Muscle layer of colon (tissue), 2 donors: ENCODE measurements at regions not wholly inside any gene's neighbourhood (a gene's known extent, or its start where the extent isn't known, plus 50 kb on each side); places are given as distances from the start of the nearest gene placed in this dataset.

Experiments
- H3K27ac ChIP-seq: one replicate; pipeline ENCODE4 v1.7.0; 2013; ENCODE audit warnings: low read depth, mild to moderate bottlenecking, low read length, moderate library complexity
- H3K27me3 ChIP-seq, 2 donors: one replicate each; pipeline ENCODE4 v1.7.0; 2013; ENCODE audit warnings: low read length in 2 of 2, mild to moderate bottlenecking in 2 of 2; ENCODE audit not compliant: insufficient read depth in 2 of 2, control insufficient read depth in 1 of 2
- H3K36me3 ChIP-seq: one replicate; pipeline ENCODE4 v1.7.0; 2013; ENCODE audit warnings: mild to moderate bottlenecking, low read length; ENCODE audit not compliant: insufficient read depth
- H3K4me1 ChIP-seq: one replicate; pipeline ENCODE4 v1.7.0; 2013; ENCODE audit warnings: mild to moderate bottlenecking, low read length; ENCODE audit not compliant: insufficient read depth
- H3K4me3 ChIP-seq, 2 donors: one replicate each; pipeline ENCODE4 v1.7.0; 2013; ENCODE audit warnings: low read length in 2 of 2, low read depth in 1 of 2, mild to moderate bottlenecking in 1 of 2, moderate library complexity in 1 of 2
- H3K9ac ChIP-seq: one replicate; pipeline ENCODE4 v1.7.0; 2013; ENCODE audit warnings: low read length
- H3K9me3 ChIP-seq: one replicate; pipeline ENCODE4 v1.7.0; 2013; ENCODE audit warnings: mild to moderate bottlenecking, low read length
- donor health status: abdominal sarcoma.
- donor health status: Adenocarcinoma of cecum.

GRCh38 chr6:137722749-137723272, 144.2 kb upstream of the TNFAIP3 start:
- no peak overlapping the region for H3K4me3 ChIP-seq
- H3K9me3 ChIP-seq = no peaks in the 10 kb centered on the region
- no peaks in the 10 kb centered on the region for H3K36me3 ChIP-seq
- peak overlapping the region; percentile 22 for H3K27ac ChIP-seq
- peaks cover 7% of the 10 kb centered on the region for H3K4me1 ChIP-seq
- no peaks in the 10 kb centered on the region for H3K27me3 ChIP-seq
- no peak overlapping the region for H3K9ac ChIP-seq

DNA sequence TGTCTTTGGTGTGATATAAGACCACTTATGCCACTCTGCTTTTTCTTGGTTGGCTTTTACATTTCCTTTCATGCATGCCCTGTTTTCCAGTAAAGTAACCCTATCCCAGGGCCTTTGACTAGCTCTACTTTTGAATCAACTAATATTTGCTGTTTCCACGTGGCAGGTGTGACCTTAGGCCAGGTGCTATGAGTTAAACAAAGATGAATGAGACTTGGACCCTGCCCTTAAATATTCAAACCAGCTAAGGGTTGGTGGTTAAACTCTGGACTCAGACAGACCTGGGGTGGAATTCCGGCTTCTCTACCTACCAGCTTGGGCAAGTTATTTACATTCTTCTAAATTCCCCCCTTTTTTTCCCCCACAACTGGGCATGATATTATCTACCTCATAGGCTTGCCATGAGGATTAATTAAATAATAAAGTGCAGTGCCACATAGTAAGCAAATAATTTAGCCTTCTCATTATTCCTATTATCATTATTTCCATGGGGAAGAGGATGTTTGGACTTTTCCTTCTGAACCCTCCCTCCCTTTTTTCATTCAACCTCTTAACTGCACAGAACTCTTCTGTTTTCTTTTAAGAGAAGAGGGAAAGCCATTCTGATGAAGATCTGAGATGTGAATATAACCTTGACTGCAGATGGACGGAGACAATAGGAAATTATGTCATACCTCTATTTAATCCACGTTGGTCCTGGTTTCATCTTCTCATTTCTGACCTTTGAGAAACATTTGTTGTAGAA, 143.6 kb upstream of the TNFAIP3 start:
- Histone ChIP-seq H3K9me3 (no peaks in the 10 kb centered on the region), H3K9ac (no peak overlapping the region), H3K27ac (peak overlapping the region; percentile 22), H3K4me3 (no peak overlapping the region), H3K4me1 (peaks cover 8% of the 10 kb centered on the region), H3K36me3 (no peaks in the 10 kb centered on the region), H3K27me3 (no peaks in the 10 kb centered on the region)

DNA sequence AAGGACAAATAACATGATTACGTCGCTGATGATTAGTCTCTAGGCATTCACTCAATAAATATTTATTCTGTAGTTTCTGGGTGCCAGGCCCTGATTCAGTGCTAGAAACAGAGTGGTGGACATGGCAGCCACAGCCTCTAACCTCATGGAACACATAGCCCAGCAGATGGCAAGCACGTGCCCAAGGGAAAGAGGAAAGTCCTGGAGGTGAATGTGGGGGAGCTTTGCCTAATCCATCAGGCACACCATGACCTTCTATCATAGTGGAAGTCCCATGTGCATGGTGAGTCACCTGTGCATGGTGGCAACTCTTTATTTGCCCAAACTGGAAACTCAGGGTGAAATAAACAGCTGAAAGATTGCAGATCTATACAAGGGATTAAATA, 143.0 kb upstream of the TNFAIP3 start:
- no peak overlapping the region for H3K27ac ChIP-seq

DNA sequence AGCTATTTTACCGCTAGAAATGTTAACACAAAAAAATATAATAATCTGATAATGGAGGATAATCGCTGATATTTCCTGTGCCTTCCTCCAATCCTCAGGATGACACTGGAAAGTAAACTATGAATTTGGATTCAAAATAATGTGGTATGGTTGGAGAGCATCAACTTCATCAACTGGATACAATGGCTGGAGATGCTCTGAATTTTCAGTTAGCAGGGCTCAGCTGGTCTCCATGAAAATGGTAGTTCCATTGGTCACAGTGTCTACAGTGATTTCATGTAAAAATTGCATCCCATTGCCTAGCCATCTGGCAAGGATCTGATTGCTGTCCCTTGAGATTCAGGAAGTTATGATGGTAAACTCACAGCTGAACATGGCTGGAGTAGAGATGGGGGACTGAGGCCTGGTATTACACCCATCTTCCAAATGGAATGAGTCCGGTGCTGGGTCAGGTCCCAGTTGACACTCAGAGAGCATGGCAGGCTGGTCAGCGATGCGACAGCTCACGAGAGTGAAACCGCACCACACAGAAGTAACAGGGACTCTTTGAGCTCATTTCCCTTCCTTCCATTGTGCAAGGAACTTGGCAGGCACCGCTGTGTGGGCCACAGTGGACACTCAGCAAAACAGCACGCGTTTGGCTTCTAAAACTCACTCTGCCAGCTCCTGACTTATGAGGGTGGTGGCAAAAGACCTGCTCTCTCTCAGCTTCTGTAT, 142.4 kb upstream of the TNFAIP3 start:
- Histone ChIP-seq H3K36me3 (no peaks in the 10 kb centered on the region), H3K9ac (no peak overlapping the region), H3K27me3 (no peaks in the 10 kb centered on the region), H3K9me3 (no peaks in the 10 kb centered on the region), H3K27ac (no peak overlapping the region), H3K4me1 (peaks cover 15% of the 10 kb centered on the region), H3K4me3 (no peak overlapping the region)

More for the DNA sequence above, 143.0 kb upstream of the TNFAIP3 start:
- Histone ChIP-seq H3K4me3 (no peak overlapping the region), H3K4me1 (peaks cover 14% of the 10 kb centered on the region), H3K9ac (no peak overlapping the region), H3K36me3 (no peaks in the 10 kb centered on the region), H3K27me3 (no peaks in the 10 kb centered on the region), H3K9me3 (no peaks in the 10 kb centered on the region)

- Histone ChIP-seq H3K4me1 (peaks cover 15% of the 10 kb centered on the region), H3K27ac (no peak overlapping the region), H3K27me3 (no peaks in the 10 kb centered on the region), H3K36me3 (no peaks in the 10 kb centered on the region), H3K9me3 (no peaks in the 10 kb centered on the region), H3K4me3 (no peak overlapping the region), H3K9ac (no peak overlapping the region)
These were observed 141.1 kb upstream of the TNFAIP3 start for GRCh38 chr6:137725949-137726348.

DNA sequence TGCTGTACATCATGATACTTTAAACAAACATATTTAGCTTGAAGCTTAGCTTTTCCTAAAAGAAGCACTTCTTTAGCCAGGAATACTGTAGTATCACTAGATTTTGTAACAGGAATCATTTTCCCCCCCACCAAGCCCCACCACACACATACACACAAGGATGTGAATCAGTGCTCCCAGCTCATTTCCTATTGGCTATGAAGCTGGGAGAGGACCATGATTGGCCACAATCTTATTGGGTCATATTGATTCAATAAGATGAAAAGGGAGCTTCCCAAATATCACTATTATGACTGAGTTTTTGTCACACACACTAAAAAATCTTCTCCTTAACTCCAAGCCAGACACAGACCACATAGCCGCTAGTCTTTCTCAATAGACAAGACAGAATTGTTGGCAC, 140.5 kb upstream of the TNFAIP3 start:
- Histone ChIP-seq H3K4me1 (peaks cover 15% of the 10 kb centered on the region), H3K9me3 (no peaks in the 10 kb centered on the region), H3K27me3 (no peaks in the 10 kb centered on the region), H3K36me3 (no peaks in the 10 kb centered on the region), H3K4me3 (no peak overlapping the region), H3K27ac (no peak overlapping the region), H3K9ac (no peak overlapping the region)

DNA sequence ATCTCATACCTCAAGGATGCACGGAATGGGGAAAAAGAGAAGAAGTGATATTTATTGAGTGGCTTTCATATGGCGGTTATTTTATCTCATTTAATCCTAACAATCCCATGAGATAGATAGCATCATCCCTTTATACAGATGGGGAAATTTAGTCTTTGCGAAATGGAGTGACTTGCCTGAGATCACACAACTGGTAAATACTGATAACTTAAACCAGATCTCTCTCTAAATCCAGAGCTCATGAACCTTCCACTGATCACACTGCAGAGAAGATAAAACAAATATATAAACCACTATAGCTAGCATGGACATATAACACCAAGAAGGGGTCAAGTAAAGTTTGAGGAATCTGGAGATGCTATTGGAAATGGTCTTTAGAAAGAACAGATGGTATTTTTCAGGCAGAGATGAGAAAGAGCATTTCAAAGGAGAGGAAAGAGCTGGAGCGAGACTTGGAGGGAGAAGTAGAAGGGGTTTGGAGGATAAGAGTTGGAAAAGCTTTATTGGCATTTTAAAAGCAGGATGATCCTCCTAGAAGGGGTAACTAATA, 139.8 kb upstream of the TNFAIP3 start:
- Histone ChIP-seq H3K27me3 (no peaks in the 10 kb centered on the region), H3K27ac (no peak overlapping the region), H3K9ac (no peak overlapping the region), H3K36me3 (no peaks in the 10 kb centered on the region), H3K4me3 (no peak overlapping the region), H3K4me1 (peaks cover 15% of the 10 kb centered on the region), H3K9me3 (no peaks in the 10 kb centered on the region)

DNA sequence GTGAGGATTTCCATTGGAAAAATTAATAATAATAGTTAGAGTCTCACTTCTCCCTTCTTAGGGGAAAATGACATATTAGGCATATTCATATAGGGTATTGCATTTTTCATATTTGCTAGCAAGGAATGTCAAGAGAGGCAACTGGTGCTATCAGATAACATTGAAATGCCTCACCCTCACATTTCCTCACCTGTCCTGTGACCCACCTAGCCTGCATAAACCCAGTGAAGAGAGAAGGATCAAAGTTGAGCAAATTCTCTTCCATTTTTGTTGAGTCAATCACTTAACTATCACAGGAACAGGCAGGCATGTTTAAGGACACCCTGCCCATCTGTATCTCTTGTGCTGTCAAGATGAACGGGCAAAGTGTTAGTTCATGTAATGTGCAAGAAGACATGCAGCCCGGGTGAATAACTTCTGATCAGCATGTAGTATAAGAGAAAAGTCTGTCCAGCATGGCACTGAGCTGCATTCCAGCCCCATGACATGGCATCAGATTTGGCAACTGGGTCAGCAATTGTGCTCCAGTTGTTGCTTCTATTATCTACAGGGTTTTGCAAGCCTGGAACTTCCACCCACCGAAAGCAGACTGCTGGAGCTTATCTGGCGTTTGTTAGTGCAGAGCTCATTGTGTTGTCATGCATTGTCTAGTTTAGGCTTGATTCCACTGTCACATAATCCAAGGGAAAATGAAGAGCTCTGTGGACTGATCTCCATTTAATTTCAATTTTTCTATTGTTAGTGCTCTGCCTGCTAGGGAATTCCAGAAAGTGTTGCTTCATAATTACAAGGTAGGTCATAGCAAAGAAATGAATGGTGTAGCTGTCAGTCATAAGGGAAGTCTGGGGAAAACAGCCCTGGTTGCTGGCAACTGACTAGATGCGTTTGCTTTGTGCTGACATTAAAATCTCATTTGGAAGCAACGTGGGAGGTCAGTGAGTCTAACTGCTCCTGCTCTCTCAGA, 138.4 kb upstream of the TNFAIP3 start:
- Histone ChIP-seq H3K9me3 (no peaks in the 10 kb centered on the region), H3K27ac (no peak overlapping the region), H3K4me1 (peaks cover 8% of the 10 kb centered on the region), H3K27me3 (no peaks in the 10 kb centered on the region), H3K4me3 (no peak overlapping the region), H3K9ac (no peak overlapping the region), H3K36me3 (no peaks in the 10 kb centered on the region)

GRCh38 chr6:137729866-137730629, 137.0 kb upstream of the TNFAIP3 start:
- H3K9ac ChIP-seq = no peak overlapping the region
- H3K4me3 ChIP-seq = no peak overlapping the region
- H3K4me1 ChIP-seq = peaks cover 8% of the 10 kb centered on the region
- H3K36me3 ChIP-seq = no peaks in the 10 kb centered on the region
- H3K9me3 ChIP-seq = no peaks in the 10 kb centered on the region
- H3K27ac ChIP-seq = no peak overlapping the region
- H3K27me3 ChIP-seq = no peaks in the 10 kb centered on the region

- Histone ChIP-seq H3K4me1 (peaks cover 8% of the 10 kb centered on the region), H3K4me3 (no peak overlapping the region), H3K27ac (no peak overlapping the region), H3K36me3 (no peaks in the 10 kb centered on the region), H3K9ac (no peak overlapping the region), H3K27me3 (no peaks in the 10 kb centered on the region), H3K9me3 (no peaks in the 10 kb centered on the region)
These were observed 135.5 kb upstream of the TNFAIP3 start for GRCh38 chr6:137731600-137731959.
